WTC11 (cell line): ENCODE measurements at regions not wholly inside any gene's neighbourhood (a gene's known extent, or its start where the extent isn't known, plus 50 kb on each side); places are given as distances from the start of the nearest gene placed in this dataset.

ENCODE experiments used
- ATAC-seq: fragments of 200-7000 bp; cut with Tn5 transposase; 2 replicates; pipeline ENCODE4 v1.10.0; 2021; ENCODE audit warnings: mild to moderate bottlenecking, moderate library complexity
- CTCF ChIA-PET: fragments of 300-600 bp; sonication (Branson Sonifier 250); formaldehyde crosslinking; loops from one replicate; lab custom pipeline; 2021; ENCODE audit warnings: antibody characterized with exemption; lab: Charles Lee
- POLR2A ChIA-PET: fragments of 350-600 bp; sonication (Branson Sonifier 250); formaldehyde crosslinking; loops from one replicate; lab custom pipeline; 2021; ENCODE audit warnings: antibody characterized with exemption; lab: Charles Lee
- DNase-seq: peaks from one replicate; pipeline ENCODE4 v3.0.0; 2021; ENCODE audit warnings: low spot score
- H3K27ac Mint-ChIP-seq: 2 replicates; pipeline ENCODE4 v1.8.0; 2021; ENCODE audit warnings: mixed read lengths
- H3K27me3 Mint-ChIP-seq: 2 replicates; pipeline ENCODE4 v1.8.0; 2021; ENCODE audit warnings: low read depth, mild to moderate bottlenecking, moderate library complexity, mixed read lengths
- H3K36me3 Mint-ChIP-seq: 2 replicates; pipeline ENCODE4 v1.8.0; 2021; ENCODE audit warnings: mixed read lengths
- H3K4me1 Mint-ChIP-seq: 2 replicates; pipeline ENCODE4 v1.8.0; 2022; ENCODE audit warnings: mixed read lengths
- H3K4me3 Mint-ChIP-seq: 2 replicates; pipeline ENCODE4 v1.8.0; 2021; ENCODE audit warnings: mild to moderate bottlenecking, moderate library complexity, mixed read lengths
- H3K9me3 Mint-ChIP-seq: 2 replicates; pipeline ENCODE4 v1.8.0; 2021; ENCODE audit warnings: mixed read lengths
- FOXJ3 ChIP-seq: sonication (generic); formaldehyde crosslinking; IDR thresholded peaks from 2 replicates; pipeline ENCODE4 v1.9.0; 2021; ENCODE audit warnings: missing genetic modification reagents, mild to moderate bottlenecking, borderline replicate concordance
- FOXP1 ChIP-seq: sonication (generic); formaldehyde crosslinking; IDR thresholded peaks from 2 replicates; pipeline ENCODE4 v1.8.0; 2022; ENCODE audit warnings: missing genetic modification reagents, mild to moderate bottlenecking, moderate library complexity, borderline replicate concordance
- KAT7 ChIP-seq: sonication (generic); formaldehyde crosslinking; IDR thresholded peaks from 2 replicates; pipeline ENCODE4 v1.8.1; 2023; ENCODE audit warnings: missing genetic modification reagents, mild to moderate bottlenecking, borderline replicate concordance
- MXD4 ChIP-seq: fragments of 250-450 bp; sonication (Bioruptor Pico); IDR thresholded peaks from 2 replicates; pipeline ENCODE4 v1.8.0; 2021; ENCODE audit warnings: mild to moderate bottlenecking, moderate library complexity, borderline replicate concordance
- MYBL2 ChIP-seq: sonication (generic); formaldehyde crosslinking; IDR thresholded peaks from 2 replicates; pipeline ENCODE4 v1.8.1; 2023; ENCODE audit warnings: mild to moderate bottlenecking, moderate library complexity, missing genetic modification reagents
- NFATC4 ChIP-seq: fragments of 250-450 bp; sonication (Bioruptor Pico); IDR thresholded peaks from 2 replicates; pipeline ENCODE4 v1.9.0; 2021; ENCODE audit warnings: mild to moderate bottlenecking
- RELA ChIP-seq: sonication (generic); formaldehyde crosslinking; IDR thresholded peaks from 2 replicates; pipeline ENCODE4 v1.8.1; 2022; ENCODE audit warnings: missing genetic modification reagents, mild to moderate bottlenecking, borderline replicate concordance
- SMAD4 ChIP-seq: sonication (generic); formaldehyde crosslinking; IDR thresholded peaks from 2 replicates; pipeline ENCODE4 v1.8.0; 2022; ENCODE audit warnings: mild to moderate bottlenecking, missing genetic modification reagents
- TEAD1 ChIP-seq: sonication (generic); formaldehyde crosslinking; IDR thresholded peaks from 2 replicates; pipeline ENCODE4 v1.8.0; 2022; ENCODE audit warnings: mild to moderate bottlenecking, missing genetic modification reagents
- TEAD4 ChIP-seq: sonication (generic); formaldehyde crosslinking; IDR thresholded peaks from 2 replicates; pipeline ENCODE4 v1.8.0; 2022; ENCODE audit warnings: mild to moderate bottlenecking, missing genetic modification reagents
- TP53 ChIP-seq: sonication (generic); formaldehyde crosslinking; IDR thresholded peaks from 2 replicates; pipeline ENCODE4 v1.8.1; 2023; ENCODE audit warnings: mild to moderate bottlenecking, missing genetic modification reagents
- ZBTB21 ChIP-seq: sonication (generic); formaldehyde crosslinking; IDR thresholded peaks from 2 replicates; pipeline ENCODE4 v1.8.1; 2023; ENCODE audit warnings: mild to moderate bottlenecking, missing genetic modification reagents, borderline replicate concordance
- ZNF232 ChIP-seq: sonication (generic); formaldehyde crosslinking; IDR thresholded peaks from 2 replicates; pipeline ENCODE4 v1.8.0; 2022; ENCODE audit warnings: mild to moderate bottlenecking, missing genetic modification reagents
- ZNF671 ChIP-seq: fragments of 250-450 bp; sonication (Bioruptor Pico); IDR thresholded peaks from 2 replicates; pipeline ENCODE4 v1.8.0; 2021; ENCODE audit warnings: mild to moderate bottlenecking
- TF ChIP-seq, protein P1 (sequence below): fragments of 250-450 bp; sonication (Bioruptor Pico); IDR thresholded peaks from 2 replicates; pipeline ENCODE4 v1.9.0; 2021; ENCODE audit warnings: mild to moderate bottlenecking, borderline replicate concordance
- TF ChIP-seq, protein P2 (sequence below): sonication (generic); formaldehyde crosslinking; IDR thresholded peaks from 2 replicates; pipeline ENCODE4 v1.8.1; 2022; ENCODE audit warnings: mild to moderate bottlenecking, missing genetic modification reagents, moderate library complexity, borderline replicate concordance
- TF ChIP-seq, protein P3 (sequence below): sonication (generic); formaldehyde crosslinking; IDR thresholded peaks from 2 replicates; pipeline ENCODE4 v1.8.1; 2022; ENCODE audit warnings: mild to moderate bottlenecking, moderate library complexity, missing genetic modification reagents
- TF ChIP-seq, protein P4 (sequence below): sonication (generic); formaldehyde crosslinking; IDR thresholded peaks from 2 replicates; pipeline ENCODE4 v1.8.1; 2023; ENCODE audit warnings: mild to moderate bottlenecking, missing genetic modification reagents, moderate library complexity
- TF ChIP-seq, protein P5 (sequence below): fragments of 250-450 bp; sonication (Bioruptor Pico); IDR thresholded peaks from 2 replicates; pipeline ENCODE4 v1.9.0; 2021; ENCODE audit warnings: moderate library complexity, mild to moderate bottlenecking, inconsistent platforms, borderline replicate concordance
- TF ChIP-seq, protein P6 (sequence below): sonication (generic); formaldehyde crosslinking; IDR thresholded peaks from 2 replicates; pipeline ENCODE4 v1.8.1; 2022; ENCODE audit warnings: low read depth, missing genetic modification reagents, borderline replicate concordance
- TF ChIP-seq, protein P7 (sequence below): sonication (generic); formaldehyde crosslinking; IDR thresholded peaks from 2 replicates; pipeline ENCODE4 v1.8.0; 2022; ENCODE audit warnings: mild to moderate bottlenecking, missing genetic modification reagents

DNA sequence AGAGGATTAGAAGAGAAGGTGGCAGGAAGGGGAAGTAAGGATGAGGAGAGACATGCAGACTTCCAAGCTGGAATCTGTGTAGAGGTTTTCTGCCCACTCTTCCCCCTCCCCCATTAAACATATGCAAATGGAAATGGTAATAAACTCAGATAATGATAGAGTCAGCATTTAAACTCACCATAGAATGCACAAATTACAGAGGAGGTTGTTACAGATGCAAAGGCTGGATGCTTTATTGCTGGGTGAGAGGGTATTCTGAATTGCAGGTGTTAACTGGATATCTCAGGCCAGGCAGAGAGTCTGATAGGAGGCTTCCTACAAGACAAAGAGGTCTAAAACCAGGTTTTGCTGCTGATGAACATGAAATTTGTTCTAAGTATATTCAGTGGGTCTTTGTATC lies 372.5 kb downstream of the SEC16B start:
- TF ChIP-seq, protein P1, sequence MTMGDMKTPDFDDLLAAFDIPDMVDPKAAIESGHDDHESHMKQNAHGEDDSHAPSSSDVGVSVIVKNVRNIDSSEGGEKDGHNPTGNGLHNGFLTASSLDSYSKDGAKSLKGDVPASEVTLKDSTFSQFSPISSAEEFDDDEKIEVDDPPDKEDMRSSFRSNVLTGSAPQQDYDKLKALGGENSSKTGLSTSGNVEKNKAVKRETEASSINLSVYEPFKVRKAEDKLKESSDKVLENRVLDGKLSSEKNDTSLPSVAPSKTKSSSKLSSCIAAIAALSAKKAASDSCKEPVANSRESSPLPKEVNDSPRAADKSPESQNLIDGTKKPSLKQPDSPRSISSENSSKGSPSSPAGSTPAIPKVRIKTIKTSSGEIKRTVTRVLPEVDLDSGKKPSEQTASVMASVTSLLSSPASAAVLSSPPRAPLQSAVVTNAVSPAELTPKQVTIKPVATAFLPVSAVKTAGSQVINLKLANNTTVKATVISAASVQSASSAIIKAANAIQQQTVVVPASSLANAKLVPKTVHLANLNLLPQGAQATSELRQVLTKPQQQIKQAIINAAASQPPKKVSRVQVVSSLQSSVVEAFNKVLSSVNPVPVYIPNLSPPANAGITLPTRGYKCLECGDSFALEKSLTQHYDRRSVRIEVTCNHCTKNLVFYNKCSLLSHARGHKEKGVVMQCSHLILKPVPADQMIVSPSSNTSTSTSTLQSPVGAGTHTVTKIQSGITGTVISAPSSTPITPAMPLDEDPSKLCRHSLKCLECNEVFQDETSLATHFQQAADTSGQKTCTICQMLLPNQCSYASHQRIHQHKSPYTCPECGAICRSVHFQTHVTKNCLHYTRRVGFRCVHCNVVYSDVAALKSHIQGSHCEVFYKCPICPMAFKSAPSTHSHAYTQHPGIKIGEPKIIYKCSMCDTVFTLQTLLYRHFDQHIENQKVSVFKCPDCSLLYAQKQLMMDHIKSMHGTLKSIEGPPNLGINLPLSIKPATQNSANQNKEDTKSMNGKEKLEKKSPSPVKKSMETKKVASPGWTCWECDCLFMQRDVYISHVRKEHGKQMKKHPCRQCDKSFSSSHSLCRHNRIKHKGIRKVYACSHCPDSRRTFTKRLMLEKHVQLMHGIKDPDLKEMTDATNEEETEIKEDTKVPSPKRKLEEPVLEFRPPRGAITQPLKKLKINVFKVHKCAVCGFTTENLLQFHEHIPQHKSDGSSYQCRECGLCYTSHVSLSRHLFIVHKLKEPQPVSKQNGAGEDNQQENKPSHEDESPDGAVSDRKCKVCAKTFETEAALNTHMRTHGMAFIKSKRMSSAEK (CRISPR knock-in tag) = no peak
- TF ChIP-seq, protein P2, sequence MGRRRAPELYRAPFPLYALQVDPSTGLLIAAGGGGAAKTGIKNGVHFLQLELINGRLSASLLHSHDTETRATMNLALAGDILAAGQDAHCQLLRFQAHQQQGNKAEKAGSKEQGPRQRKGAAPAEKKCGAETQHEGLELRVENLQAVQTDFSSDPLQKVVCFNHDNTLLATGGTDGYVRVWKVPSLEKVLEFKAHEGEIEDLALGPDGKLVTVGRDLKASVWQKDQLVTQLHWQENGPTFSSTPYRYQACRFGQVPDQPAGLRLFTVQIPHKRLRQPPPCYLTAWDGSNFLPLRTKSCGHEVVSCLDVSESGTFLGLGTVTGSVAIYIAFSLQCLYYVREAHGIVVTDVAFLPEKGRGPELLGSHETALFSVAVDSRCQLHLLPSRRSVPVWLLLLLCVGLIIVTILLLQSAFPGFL (CRISPR knock-in tag) = no peak
- TF ChIP-seq ZNF232 (CRISPR knock-in tag) = no peak
- no peak for TF ChIP-seq TEAD1 (CRISPR knock-in tag)
- TF ChIP-seq SMAD4 = no peak
- POLR2A ChIA-PET = no interaction called here
- CTCF ChIA-PET = no interaction called here
- DNase-seq = no peak
- Mint-ChIP-seq H3K4me1 (peaks cover 11% of the 10 kb centered on the region), H3K27ac (no peak overlapping the region), H3K9me3 (no peaks in the 10 kb centered on the region), H3K27me3 (no peaks in the 10 kb centered on the region), H3K4me3 (no peak overlapping the region), H3K36me3 (no peaks in the 10 kb centered on the region)
- no peak for ATAC-seq

DNA sequence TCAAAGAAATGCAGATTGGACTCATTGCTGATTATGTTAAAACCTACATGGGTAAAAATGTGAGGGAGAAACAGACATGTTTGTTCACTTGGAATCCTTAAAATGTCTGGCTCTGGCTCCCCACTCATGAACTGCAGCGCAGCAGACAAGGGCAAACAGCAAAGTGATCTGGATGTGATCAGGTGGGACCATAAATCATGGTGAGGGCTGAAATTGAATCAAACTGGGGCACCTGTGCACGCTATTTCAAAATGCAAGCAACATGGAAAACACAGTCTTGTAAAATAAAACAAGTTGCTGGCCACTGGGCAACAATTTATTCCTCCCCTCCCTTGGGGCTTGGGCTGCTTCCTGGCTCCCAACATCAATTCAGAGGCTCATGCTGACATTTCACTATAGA lies 373.4 kb downstream of the SEC16B start:
- ChIA-PET CTCF (no interaction called here), POLR2A (no interaction called here)
- Mint-ChIP-seq H3K4me1 (peaks cover 11% of the 10 kb centered on the region), H3K27ac (no peak overlapping the region), H3K4me3 (no peak overlapping the region), H3K9me3 (no peaks in the 10 kb centered on the region), H3K27me3 (no peaks in the 10 kb centered on the region), H3K36me3 (no peaks in the 10 kb centered on the region)
- DNase-seq (no peak), ATAC-seq (no peak)
- no peak for TF ChIP-seq TEAD4 (CRISPR knock-in tag)
- TF ChIP-seq FOXP1 (CRISPR knock-in tag) = no peak
- no peak for TF ChIP-seq ZBTB21 (CRISPR knock-in tag)
- TF ChIP-seq KAT7 (CRISPR knock-in tag) = no peak
- TF ChIP-seq, protein P3, sequence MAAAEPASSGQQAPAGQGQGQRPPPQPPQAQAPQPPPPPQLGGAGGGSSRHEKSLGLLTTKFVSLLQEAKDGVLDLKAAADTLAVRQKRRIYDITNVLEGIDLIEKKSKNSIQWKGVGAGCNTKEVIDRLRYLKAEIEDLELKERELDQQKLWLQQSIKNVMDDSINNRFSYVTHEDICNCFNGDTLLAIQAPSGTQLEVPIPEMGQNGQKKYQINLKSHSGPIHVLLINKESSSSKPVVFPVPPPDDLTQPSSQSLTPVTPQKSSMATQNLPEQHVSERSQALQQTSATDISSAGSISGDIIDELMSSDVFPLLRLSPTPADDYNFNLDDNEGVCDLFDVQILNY (CRISPR knock-in tag) = no peak
- TF ChIP-seq, protein P4, sequence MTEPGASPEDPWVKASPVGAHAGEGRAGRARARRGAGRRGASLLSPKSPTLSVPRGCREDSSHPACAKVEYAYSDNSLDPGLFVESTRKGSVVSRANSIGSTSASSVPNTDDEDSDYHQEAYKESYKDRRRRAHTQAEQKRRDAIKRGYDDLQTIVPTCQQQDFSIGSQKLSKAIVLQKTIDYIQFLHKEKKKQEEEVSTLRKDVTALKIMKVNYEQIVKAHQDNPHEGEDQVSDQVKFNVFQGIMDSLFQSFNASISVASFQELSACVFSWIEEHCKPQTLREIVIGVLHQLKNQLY (CRISPR knock-in tag) = no peak
- TF ChIP-seq ZNF232 (CRISPR knock-in tag) = no peak
- no peak for TF ChIP-seq NFATC4
- no peak for TF ChIP-seq FOXJ3
- TF ChIP-seq, protein P5, sequence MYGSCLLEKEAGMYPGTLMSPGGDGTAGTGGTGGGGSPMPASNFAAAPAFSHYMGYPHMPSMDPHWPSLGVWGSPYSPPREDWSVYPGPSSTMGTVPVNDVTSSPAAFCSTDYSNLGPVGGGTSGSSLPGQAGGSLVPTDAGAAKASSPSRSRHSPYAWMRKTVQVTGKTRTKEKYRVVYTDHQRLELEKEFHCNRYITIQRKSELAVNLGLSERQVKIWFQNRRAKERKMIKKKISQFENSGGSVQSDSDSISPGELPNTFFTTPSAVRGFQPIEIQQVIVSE (CRISPR knock-in tag) = no peak
- TF ChIP-seq, protein P6, sequence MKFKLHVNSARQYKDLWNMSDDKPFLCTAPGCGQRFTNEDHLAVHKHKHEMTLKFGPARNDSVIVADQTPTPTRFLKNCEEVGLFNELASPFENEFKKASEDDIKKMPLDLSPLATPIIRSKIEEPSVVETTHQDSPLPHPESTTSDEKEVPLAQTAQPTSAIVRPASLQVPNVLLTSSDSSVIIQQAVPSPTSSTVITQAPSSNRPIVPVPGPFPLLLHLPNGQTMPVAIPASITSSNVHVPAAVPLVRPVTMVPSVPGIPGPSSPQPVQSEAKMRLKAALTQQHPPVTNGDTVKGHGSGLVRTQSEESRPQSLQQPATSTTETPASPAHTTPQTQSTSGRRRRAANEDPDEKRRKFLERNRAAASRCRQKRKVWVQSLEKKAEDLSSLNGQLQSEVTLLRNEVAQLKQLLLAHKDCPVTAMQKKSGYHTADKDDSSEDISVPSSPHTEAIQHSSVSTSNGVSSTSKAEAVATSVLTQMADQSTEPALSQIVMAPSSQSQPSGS (CRISPR knock-in tag) = no peak
- TF ChIP-seq TP53 = no peak
- no peak for TF ChIP-seq RELA (CRISPR knock-in tag)
- TF ChIP-seq, protein P7, sequence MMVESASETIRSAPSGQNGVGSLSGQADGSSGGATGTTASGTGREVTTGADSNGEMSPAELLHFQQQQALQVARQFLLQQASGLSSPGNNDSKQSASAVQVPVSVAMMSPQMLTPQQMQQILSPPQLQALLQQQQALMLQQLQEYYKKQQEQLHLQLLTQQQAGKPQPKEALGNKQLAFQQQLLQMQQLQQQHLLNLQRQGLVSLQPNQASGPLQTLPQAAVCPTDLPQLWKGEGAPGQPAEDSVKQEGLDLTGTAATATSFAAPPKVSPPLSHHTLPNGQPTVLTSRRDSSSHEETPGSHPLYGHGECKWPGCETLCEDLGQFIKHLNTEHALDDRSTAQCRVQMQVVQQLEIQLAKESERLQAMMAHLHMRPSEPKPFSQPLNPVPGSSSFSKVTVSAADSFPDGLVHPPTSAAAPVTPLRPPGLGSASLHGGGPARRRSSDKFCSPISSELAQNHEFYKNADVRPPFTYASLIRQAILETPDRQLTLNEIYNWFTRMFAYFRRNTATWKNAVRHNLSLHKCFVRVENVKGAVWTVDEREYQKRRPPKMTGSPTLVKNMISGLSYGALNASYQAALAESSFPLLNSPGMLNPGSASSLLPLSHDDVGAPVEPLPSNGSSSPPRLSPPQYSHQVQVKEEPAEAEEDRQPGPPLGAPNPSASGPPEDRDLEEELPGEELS (CRISPR knock-in tag) = no peak
- TF ChIP-seq ZNF671 (CRISPR knock-in tag) = no peak
- TF ChIP-seq MXD4 (CRISPR knock-in tag) = no peak
- no peak for TF ChIP-seq MYBL2
